GM20431 (cell line): ENCODE measurements at regions not wholly inside any gene's neighbourhood (a gene's known extent, or its start where the extent isn't known, plus 50 kb on each side); places are given as distances from the start of the nearest gene placed in this dataset.
"Not testable (repeated sequence)": the region's sequence is repeated elsewhere in the genome, so short reads cannot be mapped to it uniquely, and the experiment has no call there.

Source experiments
- in situ Hi-C: fragments of 300-500 bp; cut with MseI, MboI; formaldehyde crosslinking; loops from one replicate; pipeline ENCODE4 v1.15.0; 2020; ENCODE audit warnings: low sequenced_read_pairs; ENCODE audit not compliant: unreplicated experiment

DNA sequence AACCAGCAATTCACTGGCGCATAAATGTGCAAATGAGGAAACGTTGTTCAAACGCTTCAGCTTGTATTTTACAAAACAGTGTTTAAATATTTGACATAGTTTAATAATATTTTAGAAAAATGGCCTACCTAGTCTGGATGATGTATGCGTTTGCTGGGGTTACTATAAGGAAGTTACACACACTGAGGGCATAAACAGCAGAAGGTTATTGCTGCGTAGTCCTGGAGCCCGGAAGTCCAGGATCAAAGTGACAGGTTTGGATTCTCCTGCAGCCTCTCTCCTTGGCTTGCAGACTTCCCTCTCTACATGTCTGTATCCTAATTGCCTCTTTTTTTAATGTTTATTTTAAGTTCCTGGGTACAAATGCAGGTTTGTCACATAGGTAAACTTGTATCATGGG, 106.0 kb upstream of the PABPC3 start:
- in situ Hi-C loops, result loop anchor here (25.0 kb wide), 1 partner anchor 278 kb away; no protein-coding TSS in a partner anchor

DNA sequence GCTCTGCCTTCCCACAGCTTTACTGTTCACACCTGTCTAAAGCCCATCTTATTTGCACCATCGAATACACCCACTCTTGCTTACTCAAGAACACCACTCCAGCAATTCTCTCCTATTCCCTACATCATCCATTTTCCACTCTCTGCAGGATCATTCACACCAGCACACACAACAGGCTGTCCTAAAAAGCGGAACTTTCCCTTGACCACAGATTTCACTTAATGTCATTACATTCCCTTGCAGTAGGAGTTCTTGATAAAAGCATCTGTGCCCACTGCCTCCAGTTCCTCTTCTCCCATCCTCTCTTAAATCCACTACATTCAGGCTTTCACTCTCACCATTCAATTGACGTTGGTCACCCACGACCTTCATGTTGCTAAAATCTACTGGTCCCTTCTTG, 103.0 kb upstream of the PABPC3 start:
- in situ Hi-C loops, result loop anchor here (25.0 kb wide), 1 partner anchor 281 kb away; no protein-coding TSS in a partner anchor

DNA sequence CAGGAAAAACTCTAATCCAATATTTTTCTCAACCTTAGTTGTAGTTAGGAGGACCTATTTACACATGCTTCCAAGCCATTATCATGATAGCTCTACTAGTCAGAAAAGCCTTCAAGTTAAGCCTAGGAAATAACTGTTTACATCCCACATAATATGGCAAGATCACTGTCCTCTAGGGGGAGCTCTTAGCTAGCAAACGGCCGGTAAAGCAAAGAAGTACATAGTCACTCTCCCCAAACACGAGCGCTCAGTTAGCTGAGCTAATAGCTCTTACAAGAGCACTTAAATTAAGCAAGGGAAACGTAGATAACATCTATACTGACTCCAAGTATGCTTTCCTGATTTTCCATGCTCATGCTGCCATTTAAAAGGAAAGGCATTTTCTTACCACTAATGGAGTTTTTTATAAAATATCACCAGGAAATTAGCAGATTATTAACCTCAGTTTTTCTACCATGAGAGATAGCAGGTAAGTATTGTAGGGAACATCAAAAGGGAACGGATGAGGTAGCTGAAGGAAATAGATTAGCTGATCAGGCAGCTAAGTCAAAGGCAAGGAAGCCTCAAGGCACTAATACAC, 100.6 kb upstream of the PABPC3 start:
- in situ Hi-C loops, result loop anchor here (25.0 kb wide), 1 partner anchor 283 kb away; no protein-coding TSS in a partner anchor

GRCh38 chr13:24997367-24997967, 98.5 kb upstream of the PABPC3 start:
- in situ Hi-C loops, result loop anchor here (25.0 kb wide), 1 partner anchor 285 kb away; no protein-coding TSS in a partner anchor

- in situ Hi-C loops, result loop anchor here (25.0 kb wide), 1 partner anchor 286 kb away; no protein-coding TSS in a partner anchor
Observed at GRCh38 chr13:24998433-24998832, 97.5 kb upstream of the PABPC3 start.

GRCh38 chr13:25001476-25002206, 94.3 kb upstream of the PABPC3 start:
- in situ Hi-C loops, result no loop called here

DNA sequence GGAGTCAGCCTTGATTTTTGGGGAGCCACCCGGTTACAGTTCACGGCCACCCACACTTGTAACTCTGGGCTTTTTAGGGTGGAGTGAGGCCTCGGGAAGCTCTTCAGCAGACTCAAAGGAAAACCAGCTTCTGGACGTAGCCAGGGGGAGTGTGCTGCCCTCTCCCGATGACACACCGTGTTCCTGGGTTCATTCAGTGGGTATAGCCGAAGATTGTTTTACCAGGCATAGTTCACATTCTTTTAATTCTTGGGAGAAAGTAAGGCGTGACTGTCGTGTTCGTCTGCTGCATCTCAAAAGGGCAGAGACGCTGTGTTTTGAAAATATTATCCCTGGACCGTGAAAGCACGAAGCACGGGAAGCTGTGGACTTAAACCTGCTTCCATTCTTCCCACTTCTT, 93.6 kb upstream of the PABPC3 start:
- in situ Hi-C loops, result not testable (repeated sequence)

DNA sequence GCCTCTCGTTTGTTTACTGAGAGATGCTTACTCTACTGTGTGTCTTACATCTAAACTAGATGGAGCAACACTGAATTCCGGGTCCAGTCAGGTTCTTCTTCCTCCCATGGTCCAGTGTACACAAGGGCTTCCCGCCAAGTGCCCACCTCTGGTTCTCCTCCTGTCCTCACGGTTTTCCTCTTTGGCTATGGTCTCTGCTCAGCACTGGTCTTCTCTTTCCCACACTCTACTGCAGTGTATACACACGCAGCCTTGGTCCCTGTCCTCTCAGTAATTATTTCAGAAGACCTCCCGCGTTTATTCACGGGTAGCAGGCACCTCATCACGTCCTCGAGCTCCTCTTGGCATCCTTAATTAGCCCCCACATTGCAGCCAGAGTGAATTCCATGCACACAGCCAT, 91.4 kb upstream of the PABPC3 start:
- in situ Hi-C loops, result not testable (repeated sequence)

- in situ Hi-C loops, result not testable (repeated sequence)
Observed at GRCh38 chr13:25005050-25005497, 90.9 kb upstream of the PABPC3 start.

GRCh38 chr13:25007389-25007788, 88.5 kb upstream of the PABPC3 start:
- in situ Hi-C loops, result not testable (repeated sequence)

DNA sequence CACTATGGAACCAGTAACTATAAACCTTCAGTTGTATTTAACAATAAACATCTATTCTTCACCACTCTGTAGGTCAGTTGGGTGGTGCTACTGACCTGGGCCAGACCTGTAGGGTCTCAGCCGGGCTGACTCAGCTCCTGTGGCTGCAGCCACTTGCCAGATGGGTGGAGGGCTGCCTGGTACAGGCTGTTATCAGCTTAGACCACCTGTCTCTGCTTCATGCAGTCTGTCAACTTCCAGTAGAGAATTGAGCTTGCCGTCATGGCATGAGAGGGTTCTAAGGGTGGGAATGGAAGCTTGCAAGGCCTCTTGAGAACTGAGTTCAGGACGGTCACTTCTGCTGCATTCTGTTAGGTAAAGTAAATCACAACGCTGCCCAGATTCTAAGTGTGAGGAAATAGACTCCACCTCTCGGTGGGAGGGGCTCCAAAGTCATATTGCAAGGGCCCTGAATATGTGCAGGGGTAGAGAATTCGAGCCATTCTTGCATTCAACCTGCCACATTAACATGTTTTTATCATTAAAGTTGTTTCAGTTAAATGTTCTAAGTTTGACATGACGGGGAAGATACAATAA, 81.5 kb upstream of the PABPC3 start:
- in situ Hi-C loops, result not testable (repeated sequence)

DNA sequence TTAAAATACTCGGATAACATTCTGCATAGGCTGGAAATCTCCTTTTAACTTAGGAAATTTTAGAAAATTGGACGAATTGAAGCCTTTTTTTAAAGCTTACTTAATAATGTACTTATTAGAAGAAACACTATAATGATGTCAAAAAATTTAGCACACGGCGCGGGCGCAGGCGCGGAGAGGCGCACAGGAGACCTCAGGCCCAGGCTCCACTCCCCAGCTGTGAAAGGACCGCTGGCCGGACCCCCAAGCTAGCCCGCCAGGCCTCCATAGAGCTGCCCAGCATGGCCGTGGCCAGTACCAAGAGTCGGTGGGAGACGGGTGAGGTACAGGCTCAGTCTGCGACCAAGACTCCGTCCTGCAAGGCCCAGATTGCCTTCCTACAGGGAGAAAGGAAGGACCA, 78.8 kb upstream of the PABPC3 start:
- in situ Hi-C loops, result not testable (repeated sequence)

- in situ Hi-C loops, result not testable (repeated sequence)
Observed at GRCh38 chr13:25017808-25018728, 77.9 kb upstream of the PABPC3 start.

DNA sequence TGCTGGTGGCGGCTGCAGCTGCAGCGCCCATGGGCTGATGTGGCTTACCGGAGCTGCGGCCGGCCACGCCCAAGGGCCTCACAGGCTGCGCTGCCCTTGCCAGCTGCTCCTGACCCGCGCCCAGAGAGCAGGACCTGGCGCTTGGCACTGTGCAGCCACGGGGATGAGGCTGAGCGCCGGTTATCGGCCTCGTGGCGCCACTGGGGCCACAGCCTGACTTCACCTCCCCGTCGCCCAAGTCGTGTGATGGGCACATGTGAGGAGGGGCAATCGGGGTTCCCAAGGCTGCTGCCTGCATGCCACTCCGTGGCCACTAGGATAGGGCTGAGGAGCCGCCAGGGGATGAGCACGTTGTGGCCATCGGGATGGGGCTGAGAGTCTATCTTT, 77.2 kb upstream of the PABPC3 start:
- in situ Hi-C loops, result no loop called here

DNA sequence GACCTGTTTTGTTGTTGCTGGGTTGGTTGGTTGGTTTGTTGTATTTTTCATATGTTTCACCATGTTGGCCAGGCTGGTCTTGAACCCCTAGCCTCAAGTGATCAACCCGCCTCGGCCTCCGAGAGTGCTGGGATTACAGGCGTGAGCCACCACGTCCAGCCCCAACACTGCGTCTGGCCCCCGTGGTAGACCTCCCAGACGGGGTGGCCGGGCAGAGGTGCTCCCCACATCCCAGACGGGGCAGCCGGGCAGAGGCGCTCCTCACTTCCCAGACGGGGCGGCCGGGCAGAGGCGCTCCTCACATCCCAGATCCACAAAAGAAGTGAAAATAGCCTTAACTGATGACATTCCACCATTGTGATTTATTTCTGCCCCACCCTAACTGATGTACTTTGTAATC, 76.2 kb upstream of the PABPC3 start:
- in situ Hi-C loops, result not testable (repeated sequence)

DNA sequence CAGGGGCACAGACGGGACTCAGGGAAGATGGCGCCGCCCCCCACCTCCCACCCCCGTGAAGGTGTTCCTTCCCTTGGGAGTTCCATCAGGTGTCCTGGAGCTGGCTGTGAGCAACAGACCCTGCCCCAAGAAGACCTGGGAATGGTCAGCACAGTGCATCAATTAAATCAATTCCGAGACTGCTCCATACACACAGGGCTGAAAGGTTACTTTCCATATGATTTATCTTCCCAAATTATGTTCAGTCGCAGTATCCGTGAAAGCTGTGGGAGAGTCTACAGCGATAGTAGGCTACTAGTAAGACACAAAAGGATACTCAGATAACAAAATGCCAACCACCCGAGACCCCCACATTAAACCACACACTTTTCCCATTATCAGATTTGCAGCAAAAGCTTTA, 71.8 kb upstream of the PABPC3 start:
- in situ Hi-C loops, result no loop called here

DNA sequence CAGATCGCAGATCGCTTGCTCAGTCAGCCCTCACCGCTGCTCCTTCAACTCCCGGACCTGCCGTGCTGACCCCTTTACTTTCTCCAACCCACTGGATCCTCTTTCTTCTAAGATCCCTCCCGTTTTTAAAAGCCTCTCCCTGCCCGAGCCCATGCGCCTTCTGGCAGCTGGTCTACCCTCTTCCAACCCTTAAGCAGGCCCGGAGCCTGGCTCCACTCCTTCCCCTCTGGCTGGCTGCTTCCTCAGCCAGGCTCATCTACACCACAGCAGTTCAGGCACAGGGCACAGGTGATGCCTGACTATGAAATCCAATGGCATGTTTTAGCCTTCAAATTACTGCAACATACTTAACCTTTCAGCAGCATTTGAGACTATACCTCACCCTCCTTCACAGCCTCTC, 63.8 kb upstream of the PABPC3 start:
- in situ Hi-C loops, result no loop called here

GRCh38 chr13:25034173-25034572, 61.8 kb upstream of the PABPC3 start:
- in situ Hi-C loops, result no loop called here

- in situ Hi-C loops, result no loop called here
Observed at GRCh38 chr13:25037057-25037813, 58.7 kb upstream of the PABPC3 start.
